RWPE2 (cell line): ENCODE measurements at regions not wholly inside any gene's neighbourhood (a gene's known extent, or its start where the extent isn't known, plus 50 kb on each side); places are given as distances from the start of the nearest gene placed in this dataset.

Experiments used
- ATAC-seq: fragments of 200-7000 bp; cut with Tn5 transposase; 3 replicates; pipeline ENCODE4 v1.9.1; 2021; ENCODE audit warnings: low read depth
- DNase-seq: peaks from one replicate; pipeline ENCODE4 v3.0.0-alpha.2; 2020; ENCODE audit warnings: low spot score
- H3K27ac ChIP-seq: fragments of 450-650 bp; 2 replicates; pipeline ENCODE4 v1.5.1; 2017; ENCODE audit warnings: mild to moderate bottlenecking; ENCODE audit not compliant: poor library complexity, severe bottlenecking
- H3K27me3 ChIP-seq: fragments of 250-450 bp; sonication (Bioruptor Pico); 2 replicates; pipeline ENCODE4 v1.5.1; 2021; ENCODE audit warnings: mild to moderate bottlenecking, moderate library complexity; ENCODE audit not compliant: insufficient read depth, poor library complexity, severe bottlenecking
- H3K36me3 ChIP-seq: fragments of 250-450 bp; sonication (Bioruptor Pico); 2 replicates; pipeline ENCODE4 v1.5.1; 2020; ENCODE audit warnings: low read depth, mild to moderate bottlenecking, moderate library complexity
- H3K4me1 ChIP-seq: fragments of 250-450 bp; sonication (Bioruptor Pico); 2 replicates; pipeline ENCODE4 v1.5.1; 2021; ENCODE audit warnings: mild to moderate bottlenecking, moderate library complexity; ENCODE audit not compliant: insufficient read depth, poor library complexity, severe bottlenecking
- H3K4me3 ChIP-seq: fragments of 250-450 bp; sonication (Bioruptor Pico); 2 replicates; pipeline ENCODE4 v1.5.1; 2021; ENCODE audit warnings: mild to moderate bottlenecking, moderate library complexity; ENCODE audit not compliant: severe bottlenecking
- H3K9me3 ChIP-seq: fragments of 250-450 bp; sonication (Bioruptor Pico); 2 replicates; pipeline ENCODE4 v1.5.1; 2021; ENCODE audit warnings: mild to moderate bottlenecking, moderate library complexity; ENCODE audit not compliant: severe bottlenecking
- TF ChIP-seq, protein P1 (sequence below): fragments of 450-650 bp; IDR thresholded peaks from one replicate; pipeline ENCODE4 v1.5.1; 2017; ENCODE audit warnings: mild to moderate bottlenecking, moderate library complexity; ENCODE audit not compliant: poor library complexity, severe bottlenecking

GRCh38 chr3:117846238-117846637, 1136.7 kb downstream of the TUSC7 start:
- DNase-seq = no peak
- Histone ChIP-seq H3K9me3 (no peaks in the 10 kb centered on the region), H3K27ac (no peak overlapping the region), H3K4me1 (no peaks in the 10 kb centered on the region), H3K27me3 (no peaks in the 10 kb centered on the region), H3K36me3 (no peaks in the 10 kb centered on the region), H3K4me3 (no peak overlapping the region)
- no peak for ATAC-seq
- TF ChIP-seq, protein P1, sequence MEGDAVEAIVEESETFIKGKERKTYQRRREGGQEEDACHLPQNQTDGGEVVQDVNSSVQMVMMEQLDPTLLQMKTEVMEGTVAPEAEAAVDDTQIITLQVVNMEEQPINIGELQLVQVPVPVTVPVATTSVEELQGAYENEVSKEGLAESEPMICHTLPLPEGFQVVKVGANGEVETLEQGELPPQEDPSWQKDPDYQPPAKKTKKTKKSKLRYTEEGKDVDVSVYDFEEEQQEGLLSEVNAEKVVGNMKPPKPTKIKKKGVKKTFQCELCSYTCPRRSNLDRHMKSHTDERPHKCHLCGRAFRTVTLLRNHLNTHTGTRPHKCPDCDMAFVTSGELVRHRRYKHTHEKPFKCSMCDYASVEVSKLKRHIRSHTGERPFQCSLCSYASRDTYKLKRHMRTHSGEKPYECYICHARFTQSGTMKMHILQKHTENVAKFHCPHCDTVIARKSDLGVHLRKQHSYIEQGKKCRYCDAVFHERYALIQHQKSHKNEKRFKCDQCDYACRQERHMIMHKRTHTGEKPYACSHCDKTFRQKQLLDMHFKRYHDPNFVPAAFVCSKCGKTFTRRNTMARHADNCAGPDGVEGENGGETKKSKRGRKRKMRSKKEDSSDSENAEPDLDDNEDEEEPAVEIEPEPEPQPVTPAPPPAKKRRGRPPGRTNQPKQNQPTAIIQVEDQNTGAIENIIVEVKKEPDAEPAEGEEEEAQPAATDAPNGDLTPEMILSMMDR = no peak

DNA sequence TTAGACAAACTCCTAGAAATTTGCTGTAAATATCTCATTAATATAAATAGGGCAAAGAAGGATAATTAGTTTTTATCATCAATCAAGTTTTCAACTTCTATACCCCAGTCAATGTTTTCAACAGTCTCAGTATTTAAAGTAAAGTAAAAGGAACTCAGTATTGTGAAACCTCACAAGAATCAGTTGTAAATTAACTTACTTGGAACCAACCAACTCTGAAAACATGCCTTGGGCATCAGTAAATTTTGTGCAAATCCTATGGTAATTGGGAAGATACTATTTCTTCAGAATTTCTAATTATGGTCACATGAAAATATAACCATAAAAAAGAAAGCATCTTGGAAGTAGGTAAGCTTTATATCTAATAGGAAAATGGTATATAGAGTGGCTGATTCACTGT, 1139.0 kb downstream of the TUSC7 start:
- Histone ChIP-seq H3K9me3 (no peaks in the 10 kb centered on the region), H3K36me3 (no peaks in the 10 kb centered on the region), H3K27me3 (no peaks in the 10 kb centered on the region), H3K4me3 (no peak overlapping the region), H3K4me1 (no peaks in the 10 kb centered on the region), H3K27ac (no peak overlapping the region)
- DNase-seq = no peak
- TF ChIP-seq, protein P1 = no peak
- ATAC-seq = no peak

DNA sequence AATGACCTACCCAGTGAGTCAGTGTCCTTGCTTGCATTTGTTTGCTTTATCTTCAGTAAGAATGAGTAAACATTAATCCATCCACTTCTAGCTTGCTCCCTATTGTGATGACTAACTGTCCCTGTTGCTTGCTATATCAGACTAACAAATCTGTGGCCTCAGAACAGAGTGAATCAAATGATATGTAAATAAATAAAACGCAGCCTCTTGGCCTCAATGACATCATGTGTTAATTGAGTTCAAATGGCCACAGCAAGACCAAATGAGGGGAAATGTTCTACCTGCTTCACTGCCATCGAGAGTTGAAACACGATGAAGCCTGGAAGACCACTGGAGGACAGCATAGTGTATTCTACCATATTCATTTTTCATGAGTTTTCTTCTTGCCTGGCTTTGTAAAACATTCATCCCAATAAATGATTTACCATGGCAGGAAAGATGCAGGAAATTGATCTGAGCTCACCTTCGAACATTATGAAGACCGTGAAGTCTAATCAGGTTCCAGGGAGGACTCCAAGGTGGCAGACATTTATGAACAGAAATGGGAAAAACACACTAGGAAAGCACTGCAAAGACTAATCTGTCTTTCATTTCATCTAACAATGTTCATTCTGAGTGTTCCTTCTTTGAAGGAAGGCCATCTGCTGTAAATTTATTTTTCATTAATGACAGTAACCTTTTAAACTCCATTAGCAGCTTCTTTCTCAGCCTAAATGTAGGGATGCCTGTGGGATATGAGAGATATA, 1144.5 kb downstream of the TUSC7 start:
- H3K4me3 ChIP-seq = no peak overlapping the region
- no peaks in the 10 kb centered on the region for H3K27me3 ChIP-seq
- no peak overlapping the region for H3K27ac ChIP-seq
- ATAC-seq (peak; percentile 95), DNase-seq (no peak)
- TF ChIP-seq, protein P1 = no peak
- no peaks in the 10 kb centered on the region for H3K9me3 ChIP-seq
- H3K4me1 ChIP-seq = no peaks in the 10 kb centered on the region
- no peaks in the 10 kb centered on the region for H3K36me3 ChIP-seq

- TF ChIP-seq, protein P1 = no peak
- Histone ChIP-seq H3K27me3 (no peaks in the 10 kb centered on the region), H3K4me1 (no peaks in the 10 kb centered on the region), H3K36me3 (no peaks in the 10 kb centered on the region), H3K27ac (no peak overlapping the region), H3K9me3 (no peaks in the 10 kb centered on the region), H3K4me3 (no peak overlapping the region)
- DNase-seq (no peak), ATAC-seq (no peak)
Measured at GRCh38 chr3:117856354-117856753, 1146.8 kb downstream of the TUSC7 start.

DNA sequence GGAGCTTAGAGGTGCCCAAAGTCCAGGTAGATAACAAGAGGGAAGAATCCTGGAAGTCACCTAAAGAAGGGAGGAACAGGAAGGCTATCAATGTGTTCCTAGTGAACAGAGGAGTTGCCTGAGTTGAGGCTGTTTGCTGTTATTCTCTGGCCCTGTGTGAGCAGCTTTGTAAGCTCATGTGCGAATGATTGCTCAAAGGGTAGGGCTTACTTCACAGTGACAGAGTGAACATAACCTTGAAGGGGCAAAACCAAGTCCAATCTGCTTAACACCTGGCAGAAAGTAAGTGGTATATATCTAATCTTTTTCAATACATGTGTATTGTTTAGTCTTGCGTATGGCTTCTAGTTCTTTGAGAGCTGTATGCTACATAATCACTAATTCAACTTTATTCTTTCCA, 1153.6 kb downstream of the TUSC7 start:
- no peak overlapping the region for H3K27ac ChIP-seq
- H3K9me3 ChIP-seq = no peaks in the 10 kb centered on the region
- no peaks in the 10 kb centered on the region for H3K36me3 ChIP-seq
- DNase-seq = no peak
- no peak for ATAC-seq
- H3K4me1 ChIP-seq = no peaks in the 10 kb centered on the region
- H3K4me3 ChIP-seq = no peak overlapping the region
- TF ChIP-seq, protein P1 = no peak
- no peaks in the 10 kb centered on the region for H3K27me3 ChIP-seq
